NCI-H2171 (cell line): ENCODE measurements at regions not wholly inside any gene's neighbourhood (a gene's known extent, or its start where the extent isn't known, plus 50 kb on each side); places are given as distances from the start of the nearest gene placed in this dataset.
"Not testable (repeated sequence)": the region's sequence is repeated elsewhere in the genome, so short reads cannot be mapped to it uniquely, and the experiment has no call there.

Experiments
- DNase-seq: peaks from one replicate; lab custom pipeline; 2025; lab: John Stamatoyannopoulos, UW

DNA sequence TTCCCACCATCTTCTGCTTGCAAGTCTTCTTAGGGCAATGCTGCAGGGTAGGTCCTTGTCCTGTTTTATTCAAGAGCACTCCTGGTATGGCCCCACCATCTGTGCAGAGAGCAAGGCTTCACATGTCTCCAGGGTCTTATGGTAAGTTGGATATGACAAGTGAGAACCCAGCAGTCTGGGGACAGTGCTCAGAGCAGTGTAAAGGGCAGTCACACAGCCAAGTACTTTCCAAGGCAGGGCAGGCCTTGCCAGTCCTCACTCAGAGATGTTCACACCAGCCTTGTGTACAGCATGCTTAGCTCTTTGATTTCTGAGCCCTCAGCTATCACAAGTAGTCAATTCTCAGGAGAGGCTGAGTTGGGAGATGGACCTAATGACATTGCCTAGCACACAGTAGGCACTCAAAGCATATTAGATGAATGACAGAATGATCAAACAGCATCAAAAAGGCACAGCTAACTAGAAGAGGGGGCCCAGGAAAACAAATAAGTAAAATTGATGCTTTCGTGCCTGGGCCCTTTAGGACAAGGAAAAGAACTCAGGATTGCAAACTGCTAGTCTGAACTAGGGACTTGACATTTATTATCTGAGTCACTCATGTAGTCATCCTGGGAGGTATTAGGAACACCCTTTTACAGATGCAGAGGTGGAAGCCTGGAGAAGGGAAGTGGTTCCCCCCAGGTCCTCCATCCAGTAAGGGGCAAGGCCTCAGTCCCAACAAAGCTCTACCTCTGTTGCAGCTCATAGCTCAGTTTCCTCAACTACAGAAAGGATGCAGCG is 86.7 kb upstream of the CTAGE1 start:
- no peak for DNase-seq

DNA sequence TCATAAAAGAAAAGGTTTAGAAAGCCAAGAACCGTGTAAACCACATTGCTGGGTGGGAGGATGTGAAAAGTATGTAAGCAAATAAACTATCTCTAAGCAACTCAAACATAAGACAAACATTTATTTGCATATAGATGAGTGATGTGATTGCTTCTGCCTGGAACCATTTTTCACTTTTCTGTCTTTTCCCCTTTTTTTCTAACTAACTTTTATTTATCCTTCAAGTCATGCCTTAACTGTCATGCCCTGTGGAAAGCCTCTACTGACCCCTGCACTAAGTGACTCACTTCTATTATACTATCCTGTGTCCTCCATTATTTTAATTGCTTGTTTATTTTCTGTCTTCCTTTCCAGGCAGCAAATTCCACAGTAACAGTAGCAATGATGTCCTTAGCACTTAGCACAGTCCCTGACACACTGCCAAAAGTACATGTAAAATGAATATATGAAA is 87.5 kb upstream of the CTAGE1 start:
- no peak for DNase-seq

DNA sequence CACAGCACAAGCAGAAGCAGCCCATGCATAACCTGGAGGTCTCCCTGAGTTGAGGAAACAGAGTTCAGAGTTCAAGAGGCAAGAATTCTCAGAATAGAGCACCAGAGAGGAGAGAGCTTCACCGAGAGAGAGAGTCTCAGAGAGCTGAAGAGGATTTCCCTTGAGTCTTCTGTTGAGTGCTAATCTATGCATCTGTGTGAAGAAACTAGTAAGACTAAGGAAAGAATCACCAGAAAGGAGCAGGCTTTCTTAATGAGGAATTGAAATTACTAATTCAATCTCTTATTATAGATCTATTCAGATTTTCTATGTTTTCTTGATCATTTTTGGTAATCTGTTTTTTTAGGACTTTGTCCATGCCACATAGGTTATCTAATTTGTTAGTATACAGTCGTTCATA is 89.3 kb upstream of the CTAGE1 start:
- no peak for DNase-seq

DNA sequence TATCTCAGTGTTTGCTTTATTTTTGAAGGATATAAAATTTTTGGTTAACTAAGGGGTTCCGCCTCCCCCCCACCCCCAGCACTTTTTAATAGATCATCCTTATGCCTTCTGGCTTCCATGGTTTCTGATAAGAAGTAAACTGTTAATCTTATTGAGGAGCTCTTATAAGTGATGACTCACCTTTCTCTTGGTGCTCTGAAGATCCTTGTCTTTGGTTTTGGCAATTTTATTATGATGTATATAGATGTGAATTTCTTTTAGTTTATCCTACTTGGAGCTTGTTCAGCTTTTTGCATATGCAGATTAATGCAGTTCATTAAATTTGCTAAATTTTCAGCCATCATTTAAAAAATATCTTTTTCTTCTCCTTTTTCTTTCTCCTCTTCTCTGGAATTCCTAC is 91.7 kb upstream of the CTAGE1 start:
- no peak for DNase-seq

DNA sequence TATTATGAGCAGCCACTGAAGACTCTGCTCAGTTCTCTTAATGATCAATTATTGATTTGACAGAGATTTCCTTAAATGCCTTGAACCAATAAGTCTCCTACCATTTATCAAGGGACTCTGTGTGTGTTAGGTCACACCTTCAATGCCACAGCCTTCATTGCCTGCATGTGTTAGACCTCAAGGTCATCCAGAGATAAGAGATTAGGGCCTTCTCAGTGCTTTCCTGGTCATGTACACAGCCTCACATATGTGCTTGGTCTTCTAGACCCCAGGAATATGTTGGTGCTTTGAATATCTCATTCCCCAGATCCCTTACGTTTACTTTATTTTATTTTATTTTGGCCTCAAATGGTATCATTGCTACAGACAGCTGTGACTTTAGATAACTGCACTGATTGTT is 93.0 kb upstream of the CTAGE1 start:
- DNase-seq: no peak

DNA sequence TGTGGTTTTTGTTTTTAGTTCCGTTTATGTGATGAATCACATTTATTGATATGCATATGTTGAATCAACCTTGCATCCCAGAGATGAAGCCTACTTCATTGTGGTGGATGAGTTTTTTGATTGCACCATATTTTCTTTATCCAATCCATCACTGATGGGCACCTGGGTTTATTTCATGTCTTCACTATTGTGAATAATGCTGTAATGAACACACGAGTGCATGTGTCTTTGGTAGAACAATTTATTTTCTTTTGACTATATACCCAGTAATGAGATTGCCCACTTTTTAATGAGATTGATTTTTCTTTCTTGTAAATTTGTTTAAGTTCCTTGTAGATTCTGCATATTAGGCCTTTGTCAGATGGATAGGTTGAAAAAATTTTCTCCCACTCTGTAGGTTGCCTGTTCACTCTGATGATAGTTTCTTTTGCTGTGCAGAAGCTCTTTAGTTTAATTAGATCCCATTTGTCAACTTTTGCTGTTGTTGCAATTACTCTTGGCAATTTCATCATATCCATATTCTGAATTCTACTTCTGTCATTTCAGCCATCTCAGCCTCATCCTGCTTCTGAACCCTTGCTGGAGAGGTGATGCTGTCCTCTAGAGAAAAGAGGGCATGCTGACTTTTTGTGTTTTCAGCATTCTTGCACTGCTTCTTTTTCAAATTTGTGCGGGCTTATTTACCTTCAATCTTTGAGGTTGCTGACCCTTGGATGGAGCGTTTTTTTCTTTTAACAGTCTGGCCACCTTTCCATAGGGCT is 96.2 kb upstream of the CTAGE1 start:
- DNase-seq: no peak

DNA sequence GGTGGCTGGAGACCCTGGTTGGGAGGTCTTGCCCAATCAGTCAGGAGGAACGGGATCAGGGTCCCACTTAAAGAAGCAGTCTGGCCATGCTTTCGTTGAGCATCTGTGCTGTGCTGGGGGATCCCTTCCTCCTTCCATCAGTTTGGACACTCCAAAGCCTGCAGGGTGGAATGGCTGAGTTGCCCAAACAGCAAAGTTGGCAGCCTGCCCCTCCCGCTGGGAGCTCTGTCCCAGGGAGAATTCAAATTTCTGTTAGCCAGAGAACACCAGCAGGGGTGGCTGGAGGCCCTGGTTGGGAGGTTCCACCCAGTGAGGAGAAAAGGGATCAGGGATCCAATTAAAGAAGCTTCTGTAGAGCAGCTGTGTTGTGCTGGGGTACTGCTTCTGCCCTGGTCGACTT is 96.9 kb upstream of the CTAGE1 start:
- no peak for DNase-seq

DNA sequence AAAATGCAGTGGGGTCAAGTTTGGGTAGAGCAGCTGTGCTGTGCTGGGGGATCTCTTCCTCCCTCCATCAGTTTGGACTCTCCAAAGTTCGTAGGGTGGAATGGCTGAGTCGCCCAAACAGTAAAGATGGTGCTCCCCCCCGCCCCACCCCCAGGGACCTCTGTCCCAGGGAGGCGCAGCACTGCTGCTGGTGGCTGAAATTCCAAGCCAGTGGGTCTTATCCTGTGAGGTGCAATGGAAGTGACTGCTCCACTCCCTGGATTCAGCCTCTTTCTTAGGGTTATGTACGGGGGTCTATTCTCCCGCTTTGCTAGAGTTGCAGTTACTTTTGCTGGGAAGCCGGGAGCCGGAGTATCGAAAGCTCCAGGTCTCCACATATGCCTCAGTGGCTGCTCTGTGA is 97.5 kb upstream of the CTAGE1 start:
- DNase-seq: no peak

DNA sequence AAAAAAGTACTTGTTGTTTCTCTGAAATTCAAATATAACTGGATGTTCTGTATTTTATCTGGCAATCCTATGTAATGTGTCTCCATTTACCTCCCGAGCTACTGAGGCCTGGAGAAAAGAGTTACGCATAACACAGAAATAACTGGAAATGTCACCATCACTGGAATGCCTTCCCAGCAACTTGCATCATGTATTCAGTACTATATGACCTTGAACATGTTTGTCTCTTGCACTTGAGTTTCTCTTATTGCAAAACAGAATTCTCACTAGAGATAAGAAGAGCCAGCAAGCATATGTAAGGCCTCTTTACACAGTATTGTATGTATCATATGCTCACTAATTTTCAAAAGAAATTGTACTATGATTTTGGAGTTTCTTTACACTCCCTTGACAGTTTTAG is 99.6 kb upstream of the CTAGE1 start:
- DNase-seq: no peak

DNA sequence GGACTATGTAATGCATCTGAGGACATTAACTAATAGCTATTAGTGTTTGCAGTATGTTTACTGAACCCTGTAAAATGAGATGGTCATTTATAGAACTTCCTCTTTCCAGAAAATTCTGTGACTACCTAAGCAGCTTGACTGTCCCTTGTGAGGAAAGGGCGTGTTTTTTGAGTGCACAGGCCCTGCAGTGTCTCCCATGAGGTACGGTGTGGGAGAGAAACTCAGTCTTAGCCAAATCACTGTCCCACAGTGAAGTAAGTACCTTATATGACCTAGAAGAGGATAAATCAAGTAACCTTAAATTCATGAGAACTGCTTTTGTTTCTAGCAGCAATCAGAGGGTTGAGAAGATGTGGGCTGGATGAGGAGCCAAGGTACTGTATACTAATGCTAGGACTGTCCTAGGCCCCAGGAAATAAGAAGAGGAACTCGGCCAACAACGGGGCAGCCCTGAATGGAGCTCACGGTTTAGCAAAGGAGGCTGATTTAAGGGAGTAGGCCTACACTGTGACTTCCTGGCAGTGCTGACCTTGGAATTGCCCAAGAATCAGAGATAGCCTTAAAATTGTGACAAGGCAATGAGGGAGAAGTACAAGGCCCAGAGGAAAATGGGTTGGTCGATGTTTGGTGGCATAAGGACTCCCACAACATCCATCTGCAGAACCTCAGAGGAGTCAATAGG is 103.5 kb upstream of the CTAGE1 start:
- no peak for DNase-seq

DNA sequence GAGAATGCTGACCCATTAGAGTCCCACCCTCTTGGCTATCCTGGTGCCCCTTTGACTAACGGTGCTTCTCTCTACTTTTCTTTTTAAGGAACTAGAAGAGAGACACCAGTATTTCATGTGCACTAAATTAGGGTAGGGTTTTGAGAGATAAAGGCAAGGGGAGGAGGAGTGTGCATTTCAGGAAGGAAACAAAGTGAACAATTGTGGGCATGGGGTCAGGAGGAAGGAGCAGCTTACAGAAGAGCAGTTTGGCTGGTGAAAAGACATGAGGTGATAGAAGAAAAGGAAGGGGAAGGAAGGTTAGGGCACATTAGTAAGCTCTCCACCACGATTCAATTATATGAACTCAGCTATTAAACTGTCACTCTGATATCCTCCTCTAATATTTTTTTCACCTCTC is 105.8 kb upstream of the CTAGE1 start:
- DNase-seq: no peak

DNA sequence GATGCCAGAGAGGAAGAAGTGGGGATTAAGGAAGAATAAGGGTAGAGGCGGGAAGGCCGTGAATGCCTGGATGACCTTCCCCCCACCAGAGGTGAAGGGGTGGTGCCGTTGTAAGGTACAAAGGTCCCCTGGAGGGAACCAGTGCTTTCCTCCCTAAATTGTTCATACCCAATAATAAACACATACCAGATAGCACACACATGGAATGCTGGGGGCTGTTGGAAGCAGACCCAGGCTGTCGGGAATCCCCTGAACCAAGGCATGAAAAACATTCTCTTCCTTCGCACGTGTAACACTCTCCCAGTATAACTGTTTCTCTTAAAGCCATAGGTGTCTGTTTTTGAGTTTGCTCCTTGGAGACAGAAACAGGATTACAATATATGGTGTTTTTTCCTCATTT is 107.1 kb upstream of the CTAGE1 start:
- no peak for DNase-seq

DNA sequence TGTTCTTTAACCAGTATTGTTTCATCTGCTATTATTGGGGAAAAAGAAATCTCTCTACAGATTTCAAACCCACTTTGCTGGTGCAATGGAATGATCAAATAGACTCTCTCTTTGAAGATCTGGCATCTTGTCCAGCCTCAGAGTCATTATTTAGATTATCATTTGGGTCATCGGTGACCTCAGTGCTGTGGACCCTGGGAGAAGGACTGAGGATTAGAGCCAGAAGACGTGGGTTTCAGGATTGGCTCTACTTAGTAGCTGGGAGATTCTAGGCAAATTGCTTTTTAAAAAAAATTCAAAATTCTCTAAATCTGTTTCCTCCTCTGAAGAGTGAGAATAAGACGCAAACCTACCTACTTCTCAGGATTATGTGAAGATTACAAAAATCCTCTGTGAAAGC is 107.6 kb upstream of the CTAGE1 start:
- DNase-seq: no peak

DNA sequence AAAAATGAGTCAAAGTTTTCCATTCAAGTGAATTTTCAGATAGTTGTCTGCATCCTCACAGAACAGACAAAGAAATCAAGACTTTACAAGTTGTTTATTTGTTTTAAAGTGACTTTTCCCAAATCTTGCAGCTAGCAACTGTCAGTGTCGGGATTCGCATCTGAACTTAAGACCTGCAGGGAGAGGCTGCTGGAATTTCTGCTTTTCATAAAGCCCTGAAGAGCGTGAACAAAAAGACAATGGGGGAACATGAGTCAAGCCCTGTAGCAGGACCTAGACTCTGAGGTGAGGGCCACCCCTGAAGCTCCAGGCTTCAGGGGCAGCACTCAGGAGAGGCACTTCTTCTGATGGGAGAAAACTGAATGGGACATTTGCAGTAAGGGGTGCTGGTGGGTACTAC is 108.2 kb upstream of the CTAGE1 start:
- no peak for DNase-seq

DNA sequence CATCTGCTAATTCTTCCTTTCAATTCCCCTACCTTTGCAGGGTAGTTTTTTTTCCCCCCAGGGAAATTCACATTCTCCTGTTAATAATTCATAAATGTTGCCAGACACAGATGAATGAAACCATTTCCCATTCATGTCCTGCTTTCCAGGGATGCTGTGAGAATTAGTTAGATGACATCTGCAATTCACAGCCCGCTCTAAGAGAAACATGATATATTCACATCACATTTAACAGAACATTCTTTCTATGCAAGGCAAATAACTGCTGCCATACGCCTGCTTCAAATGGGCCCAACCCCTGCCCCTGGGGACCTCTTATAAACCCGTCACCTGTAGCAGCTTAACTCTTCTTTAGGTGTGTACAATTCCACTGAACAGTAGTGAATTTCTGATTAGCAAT is 110.6 kb upstream of the CTAGE1 start:
- DNase-seq: no peak

DNA sequence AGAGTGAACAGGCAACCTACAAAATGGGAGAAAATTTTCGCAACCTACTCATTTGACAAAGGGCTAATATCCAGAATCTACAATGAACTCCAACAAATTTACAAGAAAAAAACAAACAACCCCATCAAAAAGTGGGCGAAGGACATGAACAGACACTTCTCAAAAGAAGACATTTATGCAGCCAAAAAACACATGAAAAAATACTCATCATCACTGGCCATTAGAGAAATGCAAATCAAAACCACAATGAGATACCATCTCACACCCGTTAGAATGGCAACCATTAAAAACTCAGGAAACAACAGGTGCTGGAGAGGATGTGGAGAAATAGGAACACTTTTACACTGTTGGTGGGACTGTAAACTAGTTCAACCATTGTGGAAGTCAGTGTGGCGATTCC is 117.0 kb upstream of the CTAGE1 start:
- not testable (repeated sequence) for DNase-seq

DNA sequence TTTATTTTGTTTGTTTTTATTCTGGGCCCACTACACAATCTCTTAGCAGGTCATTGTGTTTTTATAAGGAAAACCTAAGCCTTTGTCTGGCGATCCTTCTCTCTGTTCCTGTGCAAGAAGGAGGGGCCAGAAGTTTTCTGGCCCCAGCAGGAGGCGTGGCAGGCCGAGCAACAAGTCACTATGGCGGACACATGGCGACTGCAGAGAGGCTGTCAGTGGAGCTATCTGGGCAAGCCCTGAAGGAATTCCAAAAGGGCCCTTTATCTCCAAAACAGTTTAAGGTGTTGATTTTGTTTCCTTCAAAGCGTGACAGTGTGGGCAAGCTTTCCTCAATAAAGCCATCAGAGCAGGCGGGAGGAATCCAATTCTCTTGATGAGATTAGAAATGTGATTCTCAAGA is 118.8 kb upstream of the CTAGE1 start:
- no peak for DNase-seq

DNA sequence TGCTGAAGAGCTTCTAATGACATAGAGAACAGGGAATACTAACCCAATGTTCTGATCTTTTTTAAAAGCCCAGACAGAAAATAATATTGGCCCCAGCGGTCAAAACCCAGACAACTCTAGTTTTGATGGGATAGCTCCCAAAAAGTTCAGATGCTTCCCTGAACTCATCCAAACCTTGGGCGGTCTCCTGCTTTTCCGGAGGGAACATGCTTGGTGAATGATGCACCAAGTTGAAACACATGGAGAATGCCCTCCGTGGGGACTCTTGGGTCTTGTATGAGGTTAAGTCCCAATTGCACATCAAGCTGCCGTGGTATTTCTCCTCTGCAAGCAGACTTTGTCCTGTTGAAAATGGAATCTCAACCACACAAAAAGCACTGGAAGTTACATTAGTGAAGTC is 120.7 kb upstream of the CTAGE1 start:
- no peak for DNase-seq

DNA sequence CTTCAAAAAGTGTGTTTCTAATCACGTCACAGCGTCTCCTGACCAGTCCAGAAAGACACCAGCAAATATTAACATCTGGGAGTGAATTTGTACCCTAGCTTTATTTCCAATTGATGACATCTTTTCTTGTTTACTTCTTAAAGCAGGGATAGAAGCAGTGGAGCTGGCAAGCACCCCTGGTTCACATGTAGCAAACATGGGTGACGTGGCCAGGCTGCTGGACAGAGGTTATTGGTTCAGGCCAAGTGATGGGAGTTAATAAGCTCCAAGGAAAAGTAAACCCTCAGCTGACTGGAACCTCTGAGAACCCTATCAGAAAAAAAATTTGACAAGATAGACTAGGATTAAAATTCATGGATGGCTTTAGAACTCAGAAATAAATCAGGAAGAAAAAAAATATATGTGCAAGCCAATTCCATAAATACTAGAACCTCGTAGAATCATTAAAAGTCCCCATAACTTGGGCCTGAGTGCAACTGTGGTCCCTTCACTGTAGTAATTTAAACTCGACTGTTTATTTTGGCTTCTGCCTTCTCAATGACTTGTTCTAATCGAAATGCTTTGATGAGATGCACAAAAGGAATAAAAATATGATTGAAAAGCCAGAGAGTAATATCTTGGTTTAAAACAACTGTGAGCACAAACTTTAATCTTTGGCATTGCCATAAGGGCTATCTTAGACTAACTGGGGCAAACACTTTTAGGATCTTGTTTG is 121.5 kb upstream of the CTAGE1 start:
- DNase-seq: no peak

DNA sequence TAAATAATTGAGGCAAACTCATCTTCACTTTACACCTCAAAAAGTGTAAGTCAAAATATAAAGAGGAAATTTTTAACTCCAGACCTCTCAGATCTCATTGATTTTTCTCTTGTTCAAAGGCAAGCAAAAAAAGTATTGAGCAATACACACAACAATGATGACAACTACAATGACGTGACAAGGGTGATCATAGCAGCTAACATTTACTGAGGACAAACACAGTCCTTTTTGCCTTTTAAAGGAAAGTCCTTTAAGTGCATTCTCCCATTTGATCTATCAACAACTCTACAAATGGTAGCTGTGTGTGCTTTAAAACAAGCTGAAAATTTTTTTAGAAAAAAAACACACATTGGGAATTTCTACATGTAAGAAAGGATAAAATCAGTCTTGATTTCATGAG is 123.5 kb upstream of the CTAGE1 start:
- DNase-seq: no peak

DNA sequence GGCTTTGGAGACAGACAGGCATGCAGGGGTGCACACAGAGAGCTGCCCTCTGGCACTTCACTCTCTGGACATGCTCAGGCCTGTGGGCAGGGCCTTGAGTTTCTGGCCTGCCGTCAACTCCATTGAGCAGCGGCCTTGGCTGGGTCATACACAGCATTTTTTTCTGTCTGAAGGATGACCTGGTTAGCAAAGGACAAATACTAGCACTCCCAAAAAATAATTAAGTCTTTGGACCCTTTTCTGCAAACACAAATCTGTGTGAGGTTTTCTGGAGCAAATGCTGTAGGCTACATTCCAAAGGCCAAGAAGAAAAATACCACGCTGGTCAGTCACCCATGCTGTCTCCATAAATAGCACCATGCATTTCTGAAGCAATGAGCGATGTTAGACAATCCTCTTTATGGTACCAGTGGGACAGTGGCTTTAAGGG is 124.7 kb upstream of the CTAGE1 start:
- no peak for DNase-seq

DNA sequence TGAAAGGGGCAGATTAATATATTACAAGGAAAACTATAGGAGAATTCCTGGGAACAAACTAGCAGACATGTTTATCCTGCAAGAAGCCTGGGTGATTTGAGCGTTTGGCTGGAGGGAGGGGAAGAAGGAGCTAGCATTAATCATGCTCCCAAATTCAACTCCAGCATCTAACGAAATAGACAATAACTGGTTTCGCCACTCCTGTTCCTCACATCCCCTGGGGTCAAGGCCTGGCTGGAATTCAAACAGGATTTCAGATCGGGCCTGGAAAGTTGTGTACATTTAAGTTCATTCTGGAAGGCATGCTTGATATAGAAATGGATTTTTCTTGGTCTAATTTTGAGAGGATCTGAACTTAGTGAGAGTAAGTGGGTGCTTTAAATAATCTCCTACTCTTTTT is 126.1 kb upstream of the CTAGE1 start:
- no peak for DNase-seq
